ACC112 (cell line): ENCODE measurements at regions not wholly inside any gene's neighbourhood (a gene's known extent, or its start where the extent isn't known, plus 50 kb on each side); places are given as distances from the start of the nearest gene placed in this dataset.

Experiments used
- H2AFZ ChIP-seq: fragments of 200-600 bp; sonication (generic); one replicate; pipeline ENCODE4 v1.6.0; 2017; ENCODE audit warnings: antibody characterized with exemption, low read length; ENCODE audit not compliant: unreplicated experiment
- H3K27ac ChIP-seq: fragments of 200-600 bp; sonication (generic); 2 replicates; pipeline ENCODE4 v1.5.1; 2014; ENCODE audit warnings: low read depth, mild to moderate bottlenecking, antibody characterized with exemption, low read length, moderate library complexity
- H3K27me3 ChIP-seq: fragments of 200-600 bp; sonication (generic); 2 replicates; pipeline ENCODE4 v1.6.1; 2014; ENCODE audit warnings: mild to moderate bottlenecking, antibody characterized with exemption, low read length, moderate library complexity, mixed read lengths; ENCODE audit not compliant: insufficient read depth
- H3K36me3 ChIP-seq: fragments of 200-600 bp; sonication (generic); 2 replicates; pipeline ENCODE4 v1.6.1; 2016; ENCODE audit warnings: mild to moderate bottlenecking, antibody characterized with exemption, low read length, moderate library complexity, mixed read lengths; ENCODE audit not compliant: insufficient read depth
- H3K4me1 ChIP-seq: fragments of 200-600 bp; sonication (generic); one replicate; pipeline ENCODE4 v1.6.1; 2016; ENCODE audit warnings: low read length, mixed read lengths; ENCODE audit not compliant: insufficient read depth, unreplicated experiment, control insufficient read depth
- H3K4me3 ChIP-seq: fragments of 200-600 bp; sonication (generic); 2 replicates; pipeline ENCODE4 v1.5.1; 2014; ENCODE audit warnings: mild to moderate bottlenecking, low read depth, low read length
- H3K79me2 ChIP-seq: fragments of 200-600 bp; sonication (generic); one replicate; pipeline ENCODE4 v1.6.0; 2016; ENCODE audit warnings: low read length; ENCODE audit not compliant: control insufficient read depth, unreplicated experiment, insufficient read depth

GRCh38 chrX:123081776-123082175 lies 102.3 kb upstream of the GRIA3 start:
- no peaks in the 10 kb centered on the region for H3K79me2 ChIP-seq
- H2AFZ ChIP-seq = no peak overlapping the region
- 0 out of 2 replicates have a peak overlapping the region, but pooled peaks have one; percentile 12 for H3K27ac ChIP-seq
- peaks cover 16% of the 10 kb centered on the region for H3K4me1 ChIP-seq
- H3K4me3 ChIP-seq = no peak overlapping the region
- no peaks in the 10 kb centered on the region for H3K27me3 ChIP-seq
- no peaks in the 10 kb centered on the region for H3K36me3 ChIP-seq

DNA sequence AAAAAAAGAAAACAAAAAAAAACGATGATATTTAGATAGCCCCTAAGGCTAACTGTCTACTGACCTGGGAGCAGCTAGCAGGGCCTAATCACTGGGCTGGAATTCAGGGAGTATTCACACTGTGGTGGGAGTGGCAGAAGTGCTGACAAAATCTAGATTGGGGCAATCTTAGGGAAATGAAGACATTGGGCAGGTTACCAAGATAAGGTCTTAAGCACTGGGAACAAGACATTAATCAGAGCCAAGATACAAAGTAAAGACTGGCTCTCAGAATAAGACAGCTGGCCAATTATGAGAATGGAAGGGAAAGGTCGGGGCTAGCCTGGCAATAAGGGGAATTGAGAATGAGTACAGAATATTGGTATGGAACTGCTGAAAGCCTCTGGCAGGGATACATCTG lies 100.2 kb upstream of the GRIA3 start:
- H3K27me3 ChIP-seq = no peaks in the 10 kb centered on the region
- no peak overlapping the region for H3K4me3 ChIP-seq
- H3K36me3 ChIP-seq = no peaks in the 10 kb centered on the region
- no peak overlapping the region for H2AFZ ChIP-seq
- no peaks in the 10 kb centered on the region for H3K79me2 ChIP-seq
- peak overlapping the region; percentile 87 for H3K27ac ChIP-seq
- peaks cover 30% of the 10 kb centered on the region for H3K4me1 ChIP-seq

- H2AFZ ChIP-seq = peak overlapping the region; percentile 23
- no peaks in the 10 kb centered on the region for H3K36me3 ChIP-seq
- H3K27me3 ChIP-seq = no peaks in the 10 kb centered on the region
Observed at GRCh38 chrX:123084797-123085196, 99.3 kb upstream of the GRIA3 start.

DNA sequence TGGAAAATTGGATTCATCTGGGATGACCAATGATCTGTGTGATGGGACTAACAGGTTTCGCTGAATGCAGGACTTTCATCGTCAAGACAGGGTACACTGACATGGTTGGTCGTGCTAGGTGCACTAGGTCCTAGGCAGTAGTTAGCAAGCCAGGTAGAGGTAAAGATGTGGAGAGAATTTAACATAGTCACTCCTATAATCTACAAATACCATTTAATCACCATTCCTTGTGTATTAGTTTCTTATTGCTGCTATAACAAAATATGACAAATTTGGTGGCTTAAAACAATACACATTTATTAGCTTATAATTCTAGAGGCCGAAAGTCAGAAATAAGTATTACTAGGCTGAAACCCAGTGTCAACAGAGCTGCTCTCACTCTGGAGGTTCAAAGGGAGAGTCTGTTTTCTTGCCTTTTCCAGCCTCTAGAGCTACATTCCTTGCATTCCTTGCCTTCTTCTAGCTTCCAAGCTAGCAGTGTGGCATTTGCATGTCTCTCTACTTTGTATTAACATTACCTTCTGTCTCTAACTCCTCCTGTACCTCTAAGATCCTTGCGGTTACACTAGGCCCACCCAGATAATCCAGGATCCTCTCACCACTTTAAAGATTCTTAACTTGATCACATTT lies 98.7 kb upstream of the GRIA3 start:
- Histone ChIP-seq H3K4me1 (peaks cover 30% of the 10 kb centered on the region), H2AFZ (no peak overlapping the region), H3K27ac (peak overlapping the region; percentile 87), H3K27me3 (no peaks in the 10 kb centered on the region), H3K36me3 (no peaks in the 10 kb centered on the region), H3K79me2 (no peaks in the 10 kb centered on the region), H3K4me3 (no peak overlapping the region)

More at GRCh38 chrX:123084797-123085196, 99.3 kb upstream of the GRIA3 start:
- H3K4me1 ChIP-seq = peaks cover 30% of the 10 kb centered on the region
- no peak overlapping the region for H3K4me3 ChIP-seq
- H3K27ac ChIP-seq = peak overlapping the region; percentile 87
- no peaks in the 10 kb centered on the region for H3K79me2 ChIP-seq

DNA sequence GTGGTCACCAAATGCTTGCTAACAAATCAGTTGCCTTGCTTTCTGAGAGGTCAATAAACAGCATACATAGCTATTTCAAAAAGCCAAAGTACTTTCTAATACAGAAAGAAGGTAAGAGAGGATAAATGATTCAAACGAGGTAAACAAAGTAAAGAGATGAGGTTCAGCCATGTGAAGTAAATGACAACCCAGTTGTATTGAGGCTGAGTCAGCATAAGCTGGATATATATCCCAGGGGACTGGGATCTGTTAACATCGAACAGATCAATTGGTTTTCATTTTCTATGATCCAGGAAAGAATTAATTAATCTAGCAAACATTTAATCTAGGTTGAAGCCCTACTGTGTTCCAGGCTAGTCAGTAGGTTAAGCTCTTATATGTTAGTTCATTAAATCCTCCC lies 97.3 kb upstream of the GRIA3 start:
- peak overlapping the region; percentile 27 for H3K27ac ChIP-seq

GRCh38 chrX:123087326-123087725 lies 96.8 kb upstream of the GRIA3 start:
- Histone ChIP-seq H3K4me1 (peaks cover 30% of the 10 kb centered on the region), H3K36me3 (no peaks in the 10 kb centered on the region), H3K79me2 (no peaks in the 10 kb centered on the region), H3K4me3 (no peak overlapping the region), H2AFZ (no peak overlapping the region), H3K27me3 (no peaks in the 10 kb centered on the region), H3K27ac (peak overlapping the region; percentile 55)

More for the DNA sequence above, 97.3 kb upstream of the GRIA3 start:
- Histone ChIP-seq H3K4me3 (no peak overlapping the region), H2AFZ (no peak overlapping the region), H3K79me2 (no peaks in the 10 kb centered on the region), H3K36me3 (no peaks in the 10 kb centered on the region), H3K4me1 (peaks cover 30% of the 10 kb centered on the region), H3K27me3 (no peaks in the 10 kb centered on the region)

DNA sequence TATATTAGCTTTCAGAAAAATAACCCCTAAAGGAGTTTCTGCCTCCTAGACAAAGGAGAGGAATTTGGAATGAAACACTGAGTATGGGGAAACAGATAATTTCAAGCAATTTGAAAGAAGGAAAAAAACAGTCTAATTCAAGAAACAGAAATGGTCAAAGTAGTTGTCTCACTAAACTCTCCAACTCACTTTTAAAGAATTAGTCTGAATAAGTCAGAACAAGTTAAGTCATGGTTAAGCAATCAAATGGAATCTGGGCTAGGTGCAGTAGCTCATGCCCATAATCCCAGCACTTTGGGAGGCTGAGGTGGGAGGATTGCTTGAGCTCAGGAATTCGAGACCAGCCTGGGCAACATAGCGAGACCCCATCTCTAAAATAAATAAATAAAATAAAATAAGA lies 95.7 kb upstream of the GRIA3 start:
- Histone ChIP-seq H3K27me3 (no peaks in the 10 kb centered on the region), H3K4me3 (0 out of 2 replicates have a peak overlapping the region, but pooled peaks have one; percentile 12), H3K4me1 (peaks cover 30% of the 10 kb centered on the region), H2AFZ (no peak overlapping the region), H3K27ac (peak overlapping the region; percentile 55), H3K79me2 (no peaks in the 10 kb centered on the region), H3K36me3 (no peaks in the 10 kb centered on the region)

DNA sequence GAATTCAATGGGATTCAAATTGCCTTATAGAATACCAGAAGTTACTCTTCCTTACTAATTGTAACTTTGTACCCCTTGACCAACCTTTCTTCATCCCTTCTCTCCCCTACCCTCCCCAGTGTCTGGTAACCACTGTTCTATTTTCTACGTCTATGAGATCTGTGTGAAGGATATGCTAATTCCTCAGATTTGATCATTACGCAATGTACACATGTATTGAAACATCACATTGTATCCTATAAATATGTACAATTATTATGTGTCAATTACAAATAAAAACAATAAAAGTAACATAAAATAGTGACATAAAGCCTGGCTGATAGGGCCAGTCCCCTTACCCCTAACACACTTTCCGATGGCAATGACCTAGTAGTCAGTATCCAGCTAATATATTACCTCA lies 95.1 kb upstream of the GRIA3 start:
- no peaks in the 10 kb centered on the region for H3K79me2 ChIP-seq
- H3K4me1 ChIP-seq = peaks cover 30% of the 10 kb centered on the region
- no peaks in the 10 kb centered on the region for H3K27me3 ChIP-seq
- no peak overlapping the region for H3K27ac ChIP-seq
- no peak overlapping the region for H3K4me3 ChIP-seq
- H3K36me3 ChIP-seq = no peaks in the 10 kb centered on the region
- H2AFZ ChIP-seq = no peak overlapping the region

DNA sequence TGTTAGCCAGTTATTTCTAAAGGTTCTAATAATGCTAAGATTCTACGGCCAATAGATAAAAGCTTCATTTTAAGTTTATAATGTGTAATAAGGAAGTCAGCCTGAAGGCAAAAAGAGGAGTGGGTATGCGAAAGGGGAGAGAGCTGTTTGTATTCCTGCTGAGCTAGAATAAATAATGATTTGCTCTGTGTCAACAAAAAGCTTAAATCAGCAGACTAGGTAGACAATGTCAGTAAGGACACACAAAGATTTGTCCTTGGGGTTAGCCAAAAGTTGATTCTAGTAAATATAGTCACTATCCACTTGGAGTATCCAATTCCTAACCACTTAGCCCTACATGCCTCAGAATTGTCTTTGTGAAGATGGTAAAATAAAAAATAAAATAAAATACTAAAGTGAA lies 90.3 kb upstream of the GRIA3 start:
- no peaks in the 10 kb centered on the region for H3K36me3 ChIP-seq
- H3K4me1 ChIP-seq = no peaks in the 10 kb centered on the region
- no peaks in the 10 kb centered on the region for H3K79me2 ChIP-seq
- no peak overlapping the region for H3K27ac ChIP-seq
- H3K27me3 ChIP-seq = no peaks in the 10 kb centered on the region
- no peak overlapping the region for H2AFZ ChIP-seq
- no peak overlapping the region for H3K4me3 ChIP-seq

DNA sequence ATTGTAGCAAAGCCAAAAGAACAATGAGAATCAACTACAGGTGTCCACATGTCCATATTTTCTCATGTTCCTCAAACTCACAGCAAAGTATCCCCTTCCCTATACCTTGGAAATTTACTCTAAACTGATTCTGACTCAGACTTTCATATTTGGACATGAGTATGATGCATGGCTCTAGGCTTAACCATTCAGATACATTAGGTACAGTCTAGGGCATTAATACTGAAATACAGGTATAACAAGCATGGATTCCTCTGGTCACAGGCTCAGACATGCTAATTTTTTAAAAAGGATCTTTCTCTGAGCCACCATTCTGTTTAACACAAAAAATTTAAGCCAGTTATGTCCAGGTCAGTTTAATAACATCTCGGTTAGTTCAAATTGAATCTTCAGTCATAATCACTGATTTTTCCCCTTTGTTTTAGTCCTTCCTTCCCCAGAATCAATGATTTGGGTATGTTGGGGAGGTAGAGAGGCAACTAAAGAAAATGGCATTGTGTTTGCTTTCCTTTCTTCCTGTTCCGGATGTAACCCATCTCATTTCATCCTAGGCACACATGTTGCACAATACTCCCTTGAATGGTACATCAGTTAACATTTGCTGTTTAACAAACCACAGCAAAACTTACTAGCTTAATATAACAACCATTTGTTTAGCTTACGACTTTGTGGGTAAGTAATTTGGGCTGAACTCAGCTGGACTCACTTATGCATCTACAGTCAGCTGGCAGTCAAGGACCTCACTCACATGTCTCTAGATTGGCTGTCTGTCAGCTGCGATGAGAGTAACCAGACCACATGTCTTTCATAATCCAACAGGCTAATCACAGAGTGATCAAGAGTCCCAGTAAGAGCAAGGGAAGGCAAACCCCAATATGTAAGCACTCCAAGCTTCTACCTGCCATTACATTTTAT lies 75.3 kb upstream of the GRIA3 start:
- Histone ChIP-seq H3K27ac (no peak overlapping the region), H3K79me2 (no peaks in the 10 kb centered on the region), H3K4me3 (no peak overlapping the region), H3K36me3 (no peaks in the 10 kb centered on the region), H3K4me1 (no peaks in the 10 kb centered on the region), H3K27me3 (no peaks in the 10 kb centered on the region), H2AFZ (no peak overlapping the region)

DNA sequence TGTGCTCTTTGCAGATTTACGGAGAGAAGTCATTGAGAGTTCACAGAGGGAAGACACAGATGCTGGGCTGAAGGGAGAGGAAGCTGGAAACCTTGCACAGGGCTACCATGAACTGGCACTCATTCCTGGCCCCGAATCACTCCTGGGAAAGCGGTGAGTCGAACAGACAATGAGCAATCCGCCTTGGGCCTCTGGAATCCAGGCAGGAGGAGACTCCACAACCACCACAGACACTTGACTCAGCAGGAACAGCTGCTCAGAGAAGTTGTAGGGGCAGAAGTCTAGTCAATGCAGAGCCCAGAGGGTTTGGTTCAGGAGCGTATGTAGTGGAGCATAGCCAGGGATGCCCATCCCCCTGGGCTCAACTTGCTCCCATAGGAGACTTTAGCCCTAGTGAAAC lies 62.8 kb upstream of the GRIA3 start:
- no peak overlapping the region for H3K4me3 ChIP-seq
- no peak overlapping the region for H3K27ac ChIP-seq
- no peaks in the 10 kb centered on the region for H3K4me1 ChIP-seq
- H3K36me3 ChIP-seq = no peaks in the 10 kb centered on the region
- no peaks in the 10 kb centered on the region for H3K79me2 ChIP-seq
- no peak overlapping the region for H2AFZ ChIP-seq
- H3K27me3 ChIP-seq = no peaks in the 10 kb centered on the region
